PFSK-1 (cell line): ENCODE measurements at regions not wholly inside any gene's neighbourhood (a gene's known extent, or its start where the extent isn't known, plus 50 kb on each side); places are given as distances from the start of the nearest gene placed in this dataset.

Experiments
- FOXP2 ChIP-seq: optimal IDR thresholded peaks from 2 replicates; pipeline ENCODE3; 2011; ENCODE audit warnings: borderline replicate concordance, control low read depth, inconsistent platforms; ENCODE audit not compliant: insufficient read depth; ENCODE audit errors: extremely low read length, extremely low read depth
- POLR2AphosphoS5 ChIP-seq: IDR thresholded peaks from 2 replicates; pipeline ENCODE4 v1.6.1; 2012; ENCODE audit warnings: low read depth, mild to moderate bottlenecking, control low read depth, low read length, moderate library complexity
- REST ChIP-seq, 2 experiments: IDR thresholded peaks; 2 replicates each; pipeline versions ENCODE4 v1.6.1 to v1.8.0; 2011 to 2012; ENCODE audit warnings: low read depth in 2 of 2, low read length in 2 of 2, control low read depth in 1 of 2, inconsistent platforms in 1 of 2, mild to moderate bottlenecking in 1 of 2, moderate library complexity in 1 of 2; ENCODE audit not compliant: insufficient read depth in 1 of 2
- SIN3A ChIP-seq: IDR thresholded peaks from 2 replicates; pipeline ENCODE4 v1.6.1; 2012; ENCODE audit warnings: mild to moderate bottlenecking, low read length, moderate library complexity, borderline replicate concordance; ENCODE audit not compliant: insufficient read depth
- TAF1 ChIP-seq: IDR thresholded peaks from 2 replicates; pipeline ENCODE4 v1.6.1; 2012; ENCODE audit warnings: low read length, control low read depth, borderline replicate concordance; ENCODE audit not compliant: insufficient read depth

GRCh38 chr16:66271074-66272060 is 95.1 kb upstream of the CDH5 start:
- TF ChIP-seq SIN3A (no peak), REST (IDR thresholded peaks at IDR 0.05; ENCODE audit: insufficient read depth in 1 of 2, low read depth in 2 of 2, low read length in 2 of 2) (no peak), FOXP2 (no peak), TAF1 (no peak), POLR2AphosphoS5 (no peak)

GRCh38 chr16:66270333-66270927 is 96.1 kb upstream of the CDH5 start:
- TF ChIP-seq TAF1 (no peak), REST (IDR thresholded peaks at IDR 0.05; ENCODE audit: insufficient read depth in 1 of 2, low read depth in 2 of 2, low read length in 2 of 2) (no peak), FOXP2 (peak; percentile 65), SIN3A (no peak), POLR2AphosphoS5 (no peak)

- TF ChIP-seq POLR2AphosphoS5 (no peak), SIN3A (no peak), TAF1 (no peak), REST (IDR thresholded peaks at IDR 0.05; ENCODE audit: insufficient read depth in 1 of 2, low read depth in 2 of 2, low read length in 2 of 2) (no peak), FOXP2 (no peak)
Measured at GRCh38 chr16:66269617-66270332, 96.7 kb upstream of the CDH5 start.

- TF ChIP-seq REST (IDR thresholded peaks at IDR 0.05; ENCODE audit: insufficient read depth in 1 of 2, low read depth in 2 of 2, low read length in 2 of 2) (no peak), SIN3A (no peak), TAF1 (no peak), FOXP2 (no peak), POLR2AphosphoS5 (no peak)
Measured at GRCh38 chr16:66267292-66268014, 99.0 kb upstream of the CDH5 start.
